Smooth muscle cell (in vitro differentiated cells): ENCODE measurements at regions not wholly inside any gene's neighbourhood (a gene's known extent, or its start where the extent isn't known, plus 50 kb on each side); places are given as distances from the start of the nearest gene placed in this dataset.

Source experiments
- DNase-seq: peaks from one replicate; lab custom pipeline; 2025; ENCODE audit not compliant: unreplicated experiment; lab: John Stamatoyannopoulos, UW
- H2AFZ ChIP-seq: fragments of 200-600 bp; sonication (generic); 2 replicates; pipeline ENCODE4 v1.6.0; 2016; ENCODE audit warnings: antibody characterized with exemption, low read depth, mild to moderate bottlenecking
- H3F3A ChIP-seq: fragments of 200-600 bp; sonication (generic); 2 replicates; pipeline ENCODE4 v1.6.0; 2017; ENCODE audit warnings: antibody characterized with exemption, low read depth
- H3K27ac ChIP-seq: fragments of 200-600 bp; sonication (generic); 2 replicates; pipeline ENCODE4 v1.5.1; 2016; ENCODE audit warnings: low read depth, mild to moderate bottlenecking
- H3K27me3 ChIP-seq: fragments of 200-600 bp; sonication (generic); 2 replicates; pipeline ENCODE4 v1.6.1; 2016; ENCODE audit warnings: low read depth, mild to moderate bottlenecking
- H3K36me3 ChIP-seq: fragments of 200-600 bp; sonication (generic); 2 replicates; pipeline ENCODE4 v1.5.1; 2016; ENCODE audit warnings: low read depth
- H3K4me1 ChIP-seq: fragments of 200-600 bp; sonication (generic); 2 replicates; pipeline ENCODE4 v1.5.1; 2016; ENCODE audit warnings: low read depth
- H3K4me2 ChIP-seq: fragments of 200-600 bp; sonication (generic); 2 replicates; pipeline ENCODE4 v1.6.0; 2016; ENCODE audit warnings: mild to moderate bottlenecking
- H3K4me3 ChIP-seq: fragments of 200-600 bp; sonication (generic); 2 replicates; pipeline ENCODE4 v1.5.1; 2016; ENCODE audit warnings: mild to moderate bottlenecking
- H3K79me2 ChIP-seq: fragments of 200-600 bp; sonication (generic); 2 replicates; pipeline ENCODE4 v1.6.0; 2016; ENCODE audit warnings: low read depth, mild to moderate bottlenecking
- H3K9ac ChIP-seq: fragments of 200-600 bp; sonication (generic); 2 replicates; pipeline ENCODE4 v1.6.0; 2016; ENCODE audit warnings: low read depth
- H3K9me3 ChIP-seq: fragments of 200-600 bp; sonication (generic); replicated peaks from 2 replicates; pipeline ENCODE4 v1.5.1; 2016; ENCODE audit warnings: low read depth
- H4K20me1 ChIP-seq: fragments of 200-600 bp; sonication (generic); 2 replicates; pipeline ENCODE4 v1.6.0; 2016; ENCODE audit warnings: low read depth
- WGBS: methylation state at CpG from one replicate; pipeline ENCODE4 v1.1.7; 2016; ENCODE audit warnings: low lambda C conversion rate; 5-methylcytosine and 5-hydroxymethylcytosine counted together
- TF ChIP-seq, protein P1 (sequence below): fragments of 200-600 bp; sonication (generic); IDR thresholded peaks from 2 replicates; pipeline ENCODE4 v1.5.1; 2017; ENCODE audit warnings: borderline replicate concordance, mild to moderate bottlenecking, antibody characterized with exemption; ENCODE audit not compliant: insufficient read depth, poor library complexity, severe bottlenecking

DNA sequence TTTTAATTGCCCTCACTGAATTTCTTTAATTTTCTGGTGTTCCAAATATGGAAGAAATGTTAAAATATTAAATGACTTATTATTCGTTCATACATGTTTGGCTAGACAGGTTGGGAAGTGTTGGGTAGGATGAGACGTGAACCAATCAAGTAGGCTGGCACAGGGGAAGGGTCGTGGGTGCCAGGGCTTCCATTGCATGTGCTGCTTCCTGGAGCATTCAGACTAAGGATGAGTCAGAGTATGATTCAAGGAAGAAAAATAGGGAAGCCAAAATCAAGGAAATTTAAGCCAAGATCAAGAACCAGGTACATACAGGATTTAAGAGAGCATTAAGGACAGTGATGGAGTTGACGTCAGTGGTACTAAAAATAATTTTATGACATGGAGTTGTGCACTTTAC, 2068.0 kb downstream of the MAT2B start:
- Histone ChIP-seq H3K4me3 (no peak overlapping the region), H4K20me1 (no peaks in the 10 kb centered on the region), H3K9me3 (no peaks in the 10 kb centered on the region), H3K27me3 (no peaks in the 10 kb centered on the region), H3K4me2 (no peak overlapping the region), H2AFZ (no peak overlapping the region), H3K27ac (no peak overlapping the region), H3K79me2 (no peaks in the 10 kb centered on the region), H3K4me1 (no peaks in the 10 kb centered on the region), H3F3A (no peaks in the 10 kb centered on the region), H3K36me3 (no peaks in the 10 kb centered on the region), H3K9ac (no peak overlapping the region)
- no peak for DNase-seq
- 81% methylated on average over 4 of the region's 4 CpGs for WGBS
- TF ChIP-seq, protein P1, sequence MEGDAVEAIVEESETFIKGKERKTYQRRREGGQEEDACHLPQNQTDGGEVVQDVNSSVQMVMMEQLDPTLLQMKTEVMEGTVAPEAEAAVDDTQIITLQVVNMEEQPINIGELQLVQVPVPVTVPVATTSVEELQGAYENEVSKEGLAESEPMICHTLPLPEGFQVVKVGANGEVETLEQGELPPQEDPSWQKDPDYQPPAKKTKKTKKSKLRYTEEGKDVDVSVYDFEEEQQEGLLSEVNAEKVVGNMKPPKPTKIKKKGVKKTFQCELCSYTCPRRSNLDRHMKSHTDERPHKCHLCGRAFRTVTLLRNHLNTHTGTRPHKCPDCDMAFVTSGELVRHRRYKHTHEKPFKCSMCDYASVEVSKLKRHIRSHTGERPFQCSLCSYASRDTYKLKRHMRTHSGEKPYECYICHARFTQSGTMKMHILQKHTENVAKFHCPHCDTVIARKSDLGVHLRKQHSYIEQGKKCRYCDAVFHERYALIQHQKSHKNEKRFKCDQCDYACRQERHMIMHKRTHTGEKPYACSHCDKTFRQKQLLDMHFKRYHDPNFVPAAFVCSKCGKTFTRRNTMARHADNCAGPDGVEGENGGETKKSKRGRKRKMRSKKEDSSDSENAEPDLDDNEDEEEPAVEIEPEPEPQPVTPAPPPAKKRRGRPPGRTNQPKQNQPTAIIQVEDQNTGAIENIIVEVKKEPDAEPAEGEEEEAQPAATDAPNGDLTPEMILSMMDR, result no peak

DNA sequence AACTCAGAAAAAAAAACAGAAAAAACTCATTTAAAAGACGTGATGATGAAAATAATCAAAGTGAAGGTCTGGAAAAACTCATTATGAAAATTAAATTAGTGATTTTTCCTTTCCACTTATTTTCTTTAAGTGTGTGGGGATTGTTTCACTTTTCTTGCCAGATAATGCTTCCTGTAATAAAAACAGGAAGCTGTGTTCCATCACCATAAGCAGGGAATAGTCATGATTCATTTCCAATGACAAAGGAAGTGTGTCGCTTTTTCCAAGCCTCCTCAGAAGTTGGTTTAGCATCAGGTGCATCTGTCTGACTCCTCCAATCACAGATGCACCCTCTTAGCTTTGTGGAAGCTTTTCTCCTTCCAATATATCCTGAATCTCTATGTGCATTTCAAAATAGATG, 2068.7 kb downstream of the MAT2B start:
- no peak overlapping the region for H3K4me2 ChIP-seq
- no peaks in the 10 kb centered on the region for H3K9me3 ChIP-seq
- DNase-seq, result no peak
- H3K79me2 ChIP-seq, result no peaks in the 10 kb centered on the region
- no peaks in the 10 kb centered on the region for H3K4me1 ChIP-seq
- H3K27me3 ChIP-seq, result no peaks in the 10 kb centered on the region
- no peak overlapping the region for H3K4me3 ChIP-seq
- H3K27ac ChIP-seq, result no peak overlapping the region
- no peak overlapping the region for H3K9ac ChIP-seq
- WGBS, result 78% methylated on average over 2 of the region's 2 CpGs
- H2AFZ ChIP-seq, result no peak overlapping the region
- no peaks in the 10 kb centered on the region for H3K36me3 ChIP-seq
- no peaks in the 10 kb centered on the region for H4K20me1 ChIP-seq
- no peaks in the 10 kb centered on the region for H3F3A ChIP-seq
- TF ChIP-seq, protein P1, result no peak

GRCh38 chr5:165576678-165577275, 2071.4 kb downstream of the MAT2B start:
- WGBS, result 74% methylated on average over 3 of the region's 3 CpGs
- Histone ChIP-seq H3K27me3 (no peaks in the 10 kb centered on the region), H3K9me3 (no peaks in the 10 kb centered on the region), H2AFZ (no peak overlapping the region), H3K4me3 (no peak overlapping the region), H3K36me3 (no peaks in the 10 kb centered on the region), H3K27ac (no peak overlapping the region), H3K79me2 (no peaks in the 10 kb centered on the region), H3K9ac (no peak overlapping the region), H3K4me2 (no peak overlapping the region), H3F3A (no peaks in the 10 kb centered on the region), H3K4me1 (no peaks in the 10 kb centered on the region), H4K20me1 (no peaks in the 10 kb centered on the region)
- TF ChIP-seq, protein P1, result no peak
- DNase-seq, result no peak

DNA sequence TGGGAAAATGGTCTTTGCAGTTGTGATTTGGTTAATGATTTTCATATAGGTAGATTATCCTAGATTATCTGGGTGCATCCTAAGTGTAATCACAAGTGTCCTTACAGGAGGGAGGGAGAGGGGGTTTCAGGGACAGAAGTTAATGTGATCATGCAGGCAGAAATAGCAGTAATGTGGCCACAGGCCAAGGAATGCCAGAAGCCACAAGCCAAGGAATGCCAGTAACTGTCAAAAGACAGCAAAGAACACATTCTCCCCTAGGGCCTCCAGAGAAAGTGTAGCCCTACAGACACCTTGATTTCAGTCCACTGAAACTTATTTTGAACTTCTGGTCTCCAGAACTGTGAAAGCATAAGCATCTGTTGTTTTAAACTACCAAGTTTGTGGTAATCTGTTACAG, 2074.5 kb downstream of the MAT2B start:
- H3K4me3 ChIP-seq, result no peak overlapping the region
- no peaks in the 10 kb centered on the region for H3K79me2 ChIP-seq
- H2AFZ ChIP-seq, result no peak overlapping the region
- no peaks in the 10 kb centered on the region for H3K4me1 ChIP-seq
- no peaks in the 10 kb centered on the region for H4K20me1 ChIP-seq
- no peak overlapping the region for H3K27ac ChIP-seq
- no peaks in the 10 kb centered on the region for H3F3A ChIP-seq
- H3K27me3 ChIP-seq, result no peaks in the 10 kb centered on the region
- H3K4me2 ChIP-seq, result no peak overlapping the region
- no peak for DNase-seq
- H3K36me3 ChIP-seq, result no peaks in the 10 kb centered on the region
- TF ChIP-seq, protein P1, result no peak
- no peak overlapping the region for H3K9ac ChIP-seq
- H3K9me3 ChIP-seq, result no peaks in the 10 kb centered on the region
